ENCODE measurements at regions not wholly inside any gene's neighbourhood (a gene's known extent, or its start where the extent isn't known, plus 50 kb on each side); places are given as distances from the start of the nearest gene placed in this dataset.

DNA sequence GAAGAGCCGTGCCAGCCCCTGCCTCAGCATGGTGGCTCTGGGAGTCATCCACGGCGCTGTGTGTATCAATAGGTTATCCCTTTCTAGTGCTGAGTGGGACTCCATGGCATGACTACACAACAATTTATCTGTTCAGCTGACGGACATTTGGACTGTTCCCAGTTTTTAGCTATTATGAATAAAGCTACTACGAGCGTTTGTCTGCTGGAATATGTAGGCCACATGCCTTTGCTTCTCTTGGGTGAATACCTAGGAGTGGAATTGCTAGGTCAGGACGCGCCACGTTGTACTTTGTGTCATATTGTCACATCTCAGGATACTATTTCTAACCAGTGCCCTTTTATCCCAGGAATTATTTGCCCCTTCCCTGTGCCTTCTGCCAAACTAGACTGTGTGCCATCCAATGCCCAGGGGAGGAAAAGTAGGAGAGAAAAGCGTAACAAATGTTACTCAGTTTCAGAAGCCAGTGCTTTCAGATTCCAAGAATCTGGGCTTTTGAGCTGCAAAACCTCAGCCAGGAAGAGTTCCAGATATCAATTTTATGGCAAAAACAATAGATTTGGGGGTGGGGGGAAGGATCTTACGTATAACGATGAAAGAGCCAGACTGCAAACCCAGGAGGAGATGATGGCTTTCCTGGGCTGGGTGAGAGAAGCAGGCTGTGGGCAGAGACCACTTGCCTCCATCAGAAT lies 62.5 kb upstream of the NCOR2 start:
- 96% methylated on average over 12 of the region's 12 CpGs for WGBS (ENCODE audit: insufficient coverage)
- Mint-ChIP-seq H3K4me3 (no peak overlapping the region), H3K27ac (no peak overlapping the region), H3K36me3 (no peaks in the 10 kb centered on the region), H3K9me3 (no peaks in the 10 kb centered on the region), H3K27me3 (ENCODE audit: low read depth in 2 of 2) (peaks cover 0 to 3% of the 10 kb centered on the region in 2 donors), H3K4me1 (peaks cover 0 to 6% of the 10 kb centered on the region in 2 donors)
- Histone ChIP-seq H3K27me3 (ENCODE audit: control insufficient read depth, insufficient read depth, low read length) (no peaks in the 10 kb centered on the region), H3K36me3 (ENCODE audit: control insufficient read depth, insufficient read depth, low read length) (no peaks in the 10 kb centered on the region), H3K4me1 (ENCODE audit: control insufficient read depth, insufficient read depth, low read length) (peaks cover 10% of the 10 kb centered on the region), H3K4me3 (ENCODE audit: low read length) (no peak overlapping the region), H3K9me3 (ENCODE audit: control insufficient read depth, insufficient read depth, low read length) (no peaks in the 10 kb centered on the region), H3K27ac (ENCODE audit: low read length) (no peak overlapping the region)
- no peak for ATAC-seq
- intact Hi-C loops (cut with micrococcal nuclease): no loop called here
- no peak for DNase-seq
- TF ChIP-seq, protein P1, sequence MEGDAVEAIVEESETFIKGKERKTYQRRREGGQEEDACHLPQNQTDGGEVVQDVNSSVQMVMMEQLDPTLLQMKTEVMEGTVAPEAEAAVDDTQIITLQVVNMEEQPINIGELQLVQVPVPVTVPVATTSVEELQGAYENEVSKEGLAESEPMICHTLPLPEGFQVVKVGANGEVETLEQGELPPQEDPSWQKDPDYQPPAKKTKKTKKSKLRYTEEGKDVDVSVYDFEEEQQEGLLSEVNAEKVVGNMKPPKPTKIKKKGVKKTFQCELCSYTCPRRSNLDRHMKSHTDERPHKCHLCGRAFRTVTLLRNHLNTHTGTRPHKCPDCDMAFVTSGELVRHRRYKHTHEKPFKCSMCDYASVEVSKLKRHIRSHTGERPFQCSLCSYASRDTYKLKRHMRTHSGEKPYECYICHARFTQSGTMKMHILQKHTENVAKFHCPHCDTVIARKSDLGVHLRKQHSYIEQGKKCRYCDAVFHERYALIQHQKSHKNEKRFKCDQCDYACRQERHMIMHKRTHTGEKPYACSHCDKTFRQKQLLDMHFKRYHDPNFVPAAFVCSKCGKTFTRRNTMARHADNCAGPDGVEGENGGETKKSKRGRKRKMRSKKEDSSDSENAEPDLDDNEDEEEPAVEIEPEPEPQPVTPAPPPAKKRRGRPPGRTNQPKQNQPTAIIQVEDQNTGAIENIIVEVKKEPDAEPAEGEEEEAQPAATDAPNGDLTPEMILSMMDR (IDR thresholded peaks at IDR 0.05): no peak

DNA sequence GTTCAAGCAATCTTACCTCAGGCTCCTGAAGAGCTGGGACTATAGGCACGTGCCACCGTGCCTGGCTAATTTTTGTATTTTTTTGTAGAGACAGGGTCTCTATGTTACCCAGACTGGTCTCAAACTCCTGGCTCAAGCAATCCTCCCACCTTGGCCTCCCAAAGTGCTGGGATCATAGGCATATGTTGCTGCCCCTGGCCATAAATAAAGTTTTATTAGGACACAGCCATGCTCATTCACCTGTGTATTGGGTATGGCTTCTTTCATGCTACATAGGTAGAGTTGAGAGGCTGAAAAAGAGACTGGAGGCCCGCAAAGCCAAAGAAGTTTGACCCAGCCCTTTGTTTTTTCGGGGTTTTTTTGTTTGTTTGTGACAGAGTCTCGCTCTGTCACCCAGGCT lies 61.7 kb upstream of the NCOR2 start:
- H3K9me3 Mint-ChIP-seq: no peaks in the 10 kb centered on the region
- 93% methylated on average over 5 of the region's 5 CpGs for WGBS (ENCODE audit: insufficient coverage)
- no peak overlapping the region for H3K4me3 Mint-ChIP-seq
- Histone ChIP-seq H3K27me3 (ENCODE audit: control insufficient read depth, insufficient read depth, low read length) (no peaks in the 10 kb centered on the region), H3K9me3 (ENCODE audit: control insufficient read depth, insufficient read depth, low read length) (no peaks in the 10 kb centered on the region), H3K4me1 (ENCODE audit: control insufficient read depth, insufficient read depth, low read length) (peaks cover 10% of the 10 kb centered on the region), H3K36me3 (ENCODE audit: control insufficient read depth, insufficient read depth, low read length) (no peaks in the 10 kb centered on the region), H3K4me3 (ENCODE audit: low read length) (no peak overlapping the region), H3K27ac (ENCODE audit: low read length) (no peak overlapping the region)
- H3K4me1 Mint-ChIP-seq: peaks cover 0 to 6% of the 10 kb centered on the region in 2 donors
- TF ChIP-seq, protein P1 (IDR thresholded peaks at IDR 0.05): no peak
- no peak overlapping the region for H3K27ac Mint-ChIP-seq
- no peak for DNase-seq
- intact Hi-C loops (cut with micrococcal nuclease): no loop called here
- ATAC-seq: no peak
- peaks cover 0 to 3% of the 10 kb centered on the region in 2 donors for H3K27me3 Mint-ChIP-seq (ENCODE audit: low read depth in 2 of 2)
- no peaks in the 10 kb centered on the region for H3K36me3 Mint-ChIP-seq

DNA sequence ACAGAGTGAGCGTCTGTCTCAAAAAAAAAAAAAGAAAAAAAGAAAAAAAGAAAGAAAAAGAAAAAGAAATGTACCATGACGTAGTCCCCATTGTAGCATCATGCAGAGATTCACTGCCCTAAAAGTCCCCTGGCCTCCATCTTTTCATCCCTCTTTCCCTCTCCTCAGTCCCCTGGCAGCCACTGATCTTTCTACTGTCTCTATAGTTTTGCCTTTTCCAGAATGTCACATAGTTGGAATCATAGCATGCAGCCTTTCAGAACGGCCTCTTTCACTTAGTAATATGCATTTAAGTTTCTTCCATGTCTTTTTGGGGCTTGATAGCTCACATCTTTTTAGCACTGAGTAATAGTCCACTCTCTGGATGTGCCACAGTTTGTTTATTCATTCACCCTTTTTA lies 60.5 kb upstream of the NCOR2 start:
- Mint-ChIP-seq H3K27me3 (ENCODE audit: low read depth in 2 of 2) (peaks cover 0 to 3% of the 10 kb centered on the region in 2 donors), H3K9me3 (no peaks in the 10 kb centered on the region), H3K36me3 (no peaks in the 10 kb centered on the region), H3K4me3 (no peak overlapping the region), H3K27ac (no peak overlapping the region), H3K4me1 (peaks cover 0 to 6% of the 10 kb centered on the region in 2 donors)
- DNase-seq (no peak), ATAC-seq (no peak)
- WGBS (ENCODE audit: insufficient coverage): 97% methylated on average over 3 of the region's 3 CpGs
- H3K27ac ChIP-seq (ENCODE audit: low read length): no peak overlapping the region
- TF ChIP-seq, protein P1 (IDR thresholded peaks at IDR 0.05): no peak
- H3K4me3 ChIP-seq (ENCODE audit: low read length): no peak overlapping the region
- H3K27me3 ChIP-seq (ENCODE audit: control insufficient read depth, insufficient read depth, low read length): no peaks in the 10 kb centered on the region
- intact Hi-C loops (cut with micrococcal nuclease): no loop called here
- peaks cover 6% of the 10 kb centered on the region for H3K4me1 ChIP-seq (ENCODE audit: control insufficient read depth, insufficient read depth, low read length)
- peaks cover 3% of the 10 kb centered on the region for H3K9me3 ChIP-seq (ENCODE audit: control insufficient read depth, insufficient read depth, low read length)
- no peaks in the 10 kb centered on the region for H3K36me3 ChIP-seq (ENCODE audit: control insufficient read depth, insufficient read depth, low read length)

DNA sequence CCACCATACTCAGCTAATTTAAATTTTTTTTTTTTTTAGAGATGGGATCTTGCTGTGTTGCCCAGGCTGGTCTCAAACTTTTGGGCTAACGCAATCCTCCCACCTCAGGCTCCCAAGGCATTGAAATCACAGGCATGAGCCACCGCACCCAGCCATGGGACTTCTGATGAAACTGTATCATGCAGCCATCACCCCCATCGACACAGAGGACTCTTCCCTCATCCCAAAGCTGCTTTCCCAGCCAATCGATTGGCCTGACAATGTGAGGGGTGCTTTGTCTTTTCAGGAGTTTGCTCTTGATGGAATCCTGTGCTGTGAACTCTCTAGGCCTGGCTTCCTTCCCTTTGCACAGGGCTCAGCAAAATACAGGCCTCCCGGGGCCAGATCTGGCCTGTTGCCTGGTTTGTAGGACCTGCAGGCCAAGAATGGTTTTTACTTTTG lies 59.6 kb upstream of the NCOR2 start:
- Mint-ChIP-seq H3K9me3 (no peaks in the 10 kb centered on the region), H3K36me3 (no peaks in the 10 kb centered on the region), H3K4me1 (peaks cover 0 to 6% of the 10 kb centered on the region in 2 donors), H3K27me3 (ENCODE audit: low read depth in 2 of 2) (peaks cover 0 to 3% of the 10 kb centered on the region in 2 donors), H3K4me3 (no peak overlapping the region), H3K27ac (no peak overlapping the region)
- TF ChIP-seq, protein P1 (IDR thresholded peaks at IDR 0.05): no peak
- ATAC-seq (no peak), DNase-seq (no peak)
- peaks cover 6% of the 10 kb centered on the region for H3K4me1 ChIP-seq (ENCODE audit: control insufficient read depth, insufficient read depth, low read length)
- H3K36me3 ChIP-seq (ENCODE audit: control insufficient read depth, insufficient read depth, low read length): no peaks in the 10 kb centered on the region
- no peaks in the 10 kb centered on the region for H3K27me3 ChIP-seq (ENCODE audit: control insufficient read depth, insufficient read depth, low read length)
- H3K9me3 ChIP-seq (ENCODE audit: control insufficient read depth, insufficient read depth, low read length): peaks cover 3% of the 10 kb centered on the region
- H3K27ac ChIP-seq (ENCODE audit: low read length): no peak overlapping the region
- H3K4me3 ChIP-seq (ENCODE audit: low read length): no peak overlapping the region
- 82% methylated on average over 3 of the region's 5 CpGs for WGBS (ENCODE audit: insufficient coverage)
- intact Hi-C loops (cut with micrococcal nuclease): no loop called here
